Keratinocyte (primary cell): ENCODE measurements at regions not wholly inside any gene's neighbourhood (a gene's known extent, or its start where the extent isn't known, plus 50 kb on each side); places are given as distances from the start of the nearest gene placed in this dataset.

Source experiments
- DNase-seq: peaks from one replicate; pipeline ENCODE4 v3.0.0-alpha.2; 2011; ENCODE audit warnings: low read depth, missing footprints, low spot score
- FAIRE-seq: peaks from 2 replicates; lab custom pipeline; 2011; peaks lifted over from hg19 to GRCh38; lab: Jason Lieb, UNC
- H2AFZ ChIP-seq: 2 replicates; pipeline ENCODE4 v1.6.0; 2012; ENCODE audit warnings: low read length, control low read depth, inconsistent platforms; ENCODE audit not compliant: control insufficient read depth
- H3K27ac ChIP-seq: 2 replicates; pipeline ENCODE4 v1.5.1; 2011; ENCODE audit warnings: low read length; ENCODE audit not compliant: control insufficient read depth, insufficient read depth
- H3K27me3 ChIP-seq: 3 replicates; pipeline ENCODE4 v1.6.0; 2011; ENCODE audit warnings: low read length; ENCODE audit not compliant: control insufficient read depth, insufficient read depth; ENCODE audit errors: extremely low read depth
- H3K36me3 ChIP-seq, 2 experiments: 2 replicates in 1 of 2; 3 replicates in 1 of 2; pipeline ENCODE4 v1.5.1; 2011; ENCODE audit warnings: low read length in 2 of 2, mild to moderate bottlenecking in 1 of 2; ENCODE audit not compliant: control insufficient read depth in 2 of 2, insufficient read depth in 2 of 2; ENCODE audit errors: extremely low read depth in 1 of 2
- H3K4me1 ChIP-seq: 3 replicates; pipeline ENCODE4 v1.5.1; 2011; ENCODE audit warnings: low read length; ENCODE audit not compliant: control insufficient read depth, insufficient read depth; ENCODE audit errors: extremely low read depth
- H3K4me2 ChIP-seq: 3 replicates; pipeline ENCODE4 v1.6.0; 2011; ENCODE audit warnings: low read depth, low read length; ENCODE audit not compliant: control insufficient read depth, insufficient read depth; ENCODE audit errors: extremely low read depth
- H3K4me3 ChIP-seq, 3 experiments: fragments of 200-600 bp in 1 of 3; sonication (generic) in 1 of 3; 2 replicates in 2 of 3; 3 replicates in 1 of 3; pipeline ENCODE4 v1.5.1; 2011 to 2016; ENCODE audit warnings: low read length in 3 of 3, mild to moderate bottlenecking in 3 of 3, control low read depth in 2 of 3, inconsistent platforms in 1 of 3, low read depth in 1 of 3, mixed read lengths in 1 of 3, mixed run types in 1 of 3, moderate library complexity in 1 of 3; ENCODE audit not compliant: control insufficient read depth in 2 of 3, insufficient read depth in 2 of 3; ENCODE audit errors: extremely low read depth in 1 of 3
- H3K79me2 ChIP-seq: 2 replicates; pipeline ENCODE4 v1.6.0; 2012; ENCODE audit warnings: low read length; ENCODE audit not compliant: control insufficient read depth, insufficient read depth
- H3K9ac ChIP-seq: 3 replicates; pipeline ENCODE4 v1.6.0; 2011; ENCODE audit warnings: low read length; ENCODE audit not compliant: control insufficient read depth, insufficient read depth; ENCODE audit errors: extremely low read depth
- H3K9me1 ChIP-seq: 3 replicates; pipeline ENCODE4 v1.6.0; 2011; ENCODE audit warnings: low read length; ENCODE audit not compliant: control insufficient read depth, insufficient read depth; ENCODE audit errors: extremely low read depth
- H3K9me3 ChIP-seq: 2 replicates; pipeline ENCODE4 v1.5.1; 2012; ENCODE audit warnings: low read depth, low read length; ENCODE audit not compliant: control insufficient read depth
- H4K20me1 ChIP-seq: 3 replicates; pipeline ENCODE4 v1.6.0; 2011; ENCODE audit warnings: low read length; ENCODE audit not compliant: control insufficient read depth, insufficient read depth; ENCODE audit errors: extremely low read depth
- EZH2 ChIP-seq: IDR thresholded peaks from one replicate; pipeline ENCODE4 v1.6.1; 2012; ENCODE audit warnings: inconsistent platforms, mild to moderate bottlenecking, low read length, moderate library complexity
- dilution Hi-C: fragments of 300-500 bp; cut with MboI; formaldehyde crosslinking; loops from one replicate; pipeline ENCODE4 v1.7.0; 2020; ENCODE audit warnings: low sequenced_read_pairs; ENCODE audit not compliant: extremely low pct_ligation_motif_present
- TF ChIP-seq, protein P1 (sequence below), 3 experiments: IDR thresholded peaks in 1 of 3; conservative IDR thresholded peaks in 1 of 3; optimal IDR thresholded peaks in 1 of 3; 2 replicates in 2 of 3; 3 replicates in 1 of 3; pipeline versions ENCODE3 to v1.5.1; 2011; ENCODE audit warnings: low read length in 3 of 3, mild to moderate bottlenecking in 3 of 3, moderate library complexity in 2 of 3, control low read depth in 1 of 3, inconsistent platforms in 1 of 3; ENCODE audit not compliant: insufficient read depth in 2 of 3; ENCODE audit errors: extremely low read depth in 1 of 3

DNA sequence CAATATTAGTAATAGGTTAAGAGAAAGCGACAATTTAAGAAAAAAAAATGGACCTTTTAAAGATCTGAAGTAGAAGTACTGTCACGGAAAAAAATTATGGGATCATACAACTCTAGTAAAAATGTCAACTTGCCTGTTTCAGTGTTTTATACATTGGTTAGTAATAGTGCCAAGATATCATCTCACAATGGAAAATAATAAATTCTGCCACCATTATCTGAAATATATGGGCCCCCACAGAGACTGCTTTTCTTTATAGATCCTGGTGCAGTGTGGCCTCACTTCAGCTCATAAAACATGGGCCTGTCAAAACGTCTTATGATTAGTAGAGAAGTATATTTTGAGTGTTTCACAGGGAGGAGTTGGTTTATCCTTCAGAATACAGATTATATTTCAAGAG, 266.3 kb upstream of the EPHA6 start:
- H4K20me1 ChIP-seq = no peaks in the 10 kb centered on the region
- FAIRE-seq = no peak
- TF ChIP-seq, protein P1, sequence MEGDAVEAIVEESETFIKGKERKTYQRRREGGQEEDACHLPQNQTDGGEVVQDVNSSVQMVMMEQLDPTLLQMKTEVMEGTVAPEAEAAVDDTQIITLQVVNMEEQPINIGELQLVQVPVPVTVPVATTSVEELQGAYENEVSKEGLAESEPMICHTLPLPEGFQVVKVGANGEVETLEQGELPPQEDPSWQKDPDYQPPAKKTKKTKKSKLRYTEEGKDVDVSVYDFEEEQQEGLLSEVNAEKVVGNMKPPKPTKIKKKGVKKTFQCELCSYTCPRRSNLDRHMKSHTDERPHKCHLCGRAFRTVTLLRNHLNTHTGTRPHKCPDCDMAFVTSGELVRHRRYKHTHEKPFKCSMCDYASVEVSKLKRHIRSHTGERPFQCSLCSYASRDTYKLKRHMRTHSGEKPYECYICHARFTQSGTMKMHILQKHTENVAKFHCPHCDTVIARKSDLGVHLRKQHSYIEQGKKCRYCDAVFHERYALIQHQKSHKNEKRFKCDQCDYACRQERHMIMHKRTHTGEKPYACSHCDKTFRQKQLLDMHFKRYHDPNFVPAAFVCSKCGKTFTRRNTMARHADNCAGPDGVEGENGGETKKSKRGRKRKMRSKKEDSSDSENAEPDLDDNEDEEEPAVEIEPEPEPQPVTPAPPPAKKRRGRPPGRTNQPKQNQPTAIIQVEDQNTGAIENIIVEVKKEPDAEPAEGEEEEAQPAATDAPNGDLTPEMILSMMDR (optimal IDR thresholded peaks at IDR 0.05 in 1 of 3, IDR thresholded peaks at IDR 0.05 in 1 of 3, conservative IDR thresholded peaks at IDR 0.05 in 1 of 3; ENCODE audit: extremely low read depth in 1 of 3, insufficient read depth in 2 of 3, low read length in 3 of 3) = no peak
- no peak for TF ChIP-seq EZH2
- H3K79me2 ChIP-seq = no peaks in the 10 kb centered on the region
- H3K9me3 ChIP-seq = no peaks in the 10 kb centered on the region
- H3K36me3 ChIP-seq = no peaks in the 10 kb centered on the region
- H2AFZ ChIP-seq = no peak overlapping the region
- no peaks in the 10 kb centered on the region for H3K4me1 ChIP-seq
- no peak overlapping the region for H3K4me3 ChIP-seq
- no peaks in the 10 kb centered on the region for H3K27me3 ChIP-seq
- H3K27ac ChIP-seq = no peak overlapping the region
- no peaks in the 10 kb centered on the region for H3K9me1 ChIP-seq
- no peak overlapping the region for H3K9ac ChIP-seq
- dilution Hi-C loops = no loop called here
- DNase-seq = no peak
- no peak overlapping the region for H3K4me2 ChIP-seq

DNA sequence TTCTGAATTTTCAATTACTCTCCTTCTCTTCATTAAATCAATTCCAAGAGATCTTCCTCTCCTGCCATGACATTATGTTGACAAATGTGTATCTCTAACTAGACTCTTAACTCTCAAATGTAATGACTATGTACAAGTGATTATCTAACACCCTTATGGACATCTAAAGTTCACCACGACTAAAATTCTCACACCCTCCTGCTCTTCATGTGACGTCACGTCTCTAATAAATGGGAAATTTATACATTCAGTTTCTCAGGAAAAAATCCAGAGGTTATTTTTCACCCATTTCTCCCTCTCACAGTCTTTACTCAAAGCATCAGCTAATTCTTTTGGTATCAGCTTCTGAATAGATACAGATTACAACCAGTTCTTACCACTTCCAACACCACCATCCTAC, 237.5 kb upstream of the EPHA6 start:
- Histone ChIP-seq H3K27ac (no peak overlapping the region), H3K4me2 (no peak overlapping the region), H3K9me3 (peaks cover 1% of the 10 kb centered on the region), H2AFZ (no peak overlapping the region), H3K27me3 (no peaks in the 10 kb centered on the region), H3K9me1 (no peaks in the 10 kb centered on the region), H3K79me2 (no peaks in the 10 kb centered on the region), H3K4me1 (no peaks in the 10 kb centered on the region), H3K36me3 (no peaks in the 10 kb centered on the region), H3K9ac (no peak overlapping the region), H3K4me3 (no peak overlapping the region), H4K20me1 (no peaks in the 10 kb centered on the region)
- DNase-seq = no peak
- no peak for FAIRE-seq
- dilution Hi-C loops = no loop called here
- TF ChIP-seq, protein P1 (optimal IDR thresholded peaks at IDR 0.05 in 1 of 3, IDR thresholded peaks at IDR 0.05 in 1 of 3, conservative IDR thresholded peaks at IDR 0.05 in 1 of 3; ENCODE audit: extremely low read depth in 1 of 3, insufficient read depth in 2 of 3, low read length in 3 of 3) = no peak
- TF ChIP-seq EZH2 = no peak
